OCI-LY1 (cell line): ENCODE measurements at regions not wholly inside any gene's neighbourhood (a gene's known extent, or its start where the extent isn't known, plus 50 kb on each side); places are given as distances from the start of the nearest gene placed in this dataset.
"Not testable (repeated sequence)": the region's sequence is repeated elsewhere in the genome, so short reads cannot be mapped to it uniquely, and the experiment has no call there.

Experiments
- H2AFZ ChIP-seq: fragments of 200-600 bp; sonication (generic), shearing (Covaris generic); 2 replicates; pipeline ENCODE4 v1.6.0; 2014; ENCODE audit warnings: antibody characterized with exemption, mild to moderate bottlenecking, low read length
- H3F3A ChIP-seq: fragments of 200-600 bp; sonication (generic), shearing (Covaris generic); 2 replicates; pipeline ENCODE4 v1.6.0; 2014; ENCODE audit warnings: mild to moderate bottlenecking, antibody characterized with exemption, low read length, moderate library complexity; ENCODE audit not compliant: insufficient read depth
- H3K27ac ChIP-seq: fragments of 200-600 bp; sonication (generic); 2 replicates; pipeline ENCODE4 v1.5.1; 2014; ENCODE audit warnings: low read length, mixed run types, mild to moderate bottlenecking, low read depth; ENCODE audit not compliant: poor library complexity, severe bottlenecking
- H3K27me3 ChIP-seq: fragments of 200-600 bp; sonication (generic); 2 replicates; pipeline ENCODE4 v1.6.0; 2014; ENCODE audit warnings: antibody characterized with exemption, mild to moderate bottlenecking, low read length, moderate library complexity; ENCODE audit not compliant: insufficient read depth
- H3K36me3 ChIP-seq: fragments of 200-600 bp; sonication (generic); 2 replicates; pipeline ENCODE4 v1.6.1; 2014; ENCODE audit warnings: mild to moderate bottlenecking, antibody characterized with exemption, low read length, moderate library complexity, mixed read lengths; ENCODE audit not compliant: insufficient read depth
- H3K4me1 ChIP-seq: fragments of 200-600 bp; sonication (generic); 2 replicates; pipeline ENCODE4 v1.5.1; 2014; ENCODE audit warnings: mild to moderate bottlenecking, low read length, moderate library complexity; ENCODE audit not compliant: insufficient read depth, severe bottlenecking
- H3K4me2 ChIP-seq: fragments of 200-600 bp; sonication (generic), shearing (Covaris generic); 2 replicates; pipeline ENCODE4 v1.6.1; 2014; ENCODE audit warnings: low read length
- H3K4me3 ChIP-seq: fragments of 200-600 bp; sonication (generic); 2 replicates; pipeline ENCODE4 v1.5.1; 2014; ENCODE audit warnings: low read length, low read depth, mild to moderate bottlenecking, mixed read lengths; ENCODE audit not compliant: poor library complexity, severe bottlenecking
- H3K79me2 ChIP-seq: fragments of 200-600 bp; shearing (Covaris generic); 2 replicates; pipeline ENCODE4 v1.6.1; 2016; ENCODE audit warnings: mixed run types, low read length, mixed read lengths; ENCODE audit not compliant: insufficient read depth
- H3K9ac ChIP-seq: fragments of 200-600 bp; sonication (generic), shearing (Covaris generic); 2 replicates; pipeline ENCODE4 v1.6.1; 2014; ENCODE audit warnings: mild to moderate bottlenecking, low read length, mixed read lengths
- H3K9me2 ChIP-seq: fragments of 200-600 bp; sonication (generic), shearing (Covaris generic); 2 replicates; pipeline ENCODE4 v1.6.1; 2014; ENCODE audit warnings: low read depth, mild to moderate bottlenecking, low read length, mixed read lengths
- H3K9me3 ChIP-seq: fragments of 200-600 bp; shearing (Covaris generic); 2 replicates; pipeline ENCODE4 v1.6.1; 2014; ENCODE audit warnings: low read length, mixed read lengths
- H4K20me1 ChIP-seq: fragments of 200-600 bp; sonication (generic), shearing (Covaris generic); 2 replicates; pipeline ENCODE4 v1.6.0; 2016; ENCODE audit warnings: mild to moderate bottlenecking, low read length; ENCODE audit not compliant: insufficient read depth

DNA sequence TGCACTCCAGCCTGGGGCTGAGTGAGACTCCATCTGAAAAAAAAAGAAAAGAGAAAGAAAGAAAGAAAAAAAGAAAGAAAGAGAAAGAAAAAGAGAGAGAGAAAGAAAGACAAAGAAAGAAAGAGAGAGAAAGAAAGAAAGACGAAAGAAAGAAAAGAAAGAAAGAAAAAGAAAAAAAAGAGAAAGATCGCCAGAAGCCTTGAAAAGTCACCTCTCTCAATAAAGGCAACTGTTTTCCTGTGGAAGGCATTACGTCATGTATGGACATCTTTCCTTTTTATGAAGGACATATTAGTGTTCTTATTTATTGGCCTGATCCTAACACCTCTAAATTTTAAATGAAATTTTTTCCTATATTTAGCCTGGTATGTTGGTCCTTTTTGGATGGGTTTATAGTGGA lies 310.9 kb upstream of the FRG1 start:
- not testable (repeated sequence) for H3K79me2 ChIP-seq, H3K9ac ChIP-seq, H3K4me1 ChIP-seq, H3K4me2 ChIP-seq, H3K36me3 ChIP-seq, H3K4me3 ChIP-seq, H3K27ac ChIP-seq, H3F3A ChIP-seq, H3K27me3 ChIP-seq, H3K9me2 ChIP-seq, H2AFZ ChIP-seq, H3K9me3 ChIP-seq, H4K20me1 ChIP-seq

DNA sequence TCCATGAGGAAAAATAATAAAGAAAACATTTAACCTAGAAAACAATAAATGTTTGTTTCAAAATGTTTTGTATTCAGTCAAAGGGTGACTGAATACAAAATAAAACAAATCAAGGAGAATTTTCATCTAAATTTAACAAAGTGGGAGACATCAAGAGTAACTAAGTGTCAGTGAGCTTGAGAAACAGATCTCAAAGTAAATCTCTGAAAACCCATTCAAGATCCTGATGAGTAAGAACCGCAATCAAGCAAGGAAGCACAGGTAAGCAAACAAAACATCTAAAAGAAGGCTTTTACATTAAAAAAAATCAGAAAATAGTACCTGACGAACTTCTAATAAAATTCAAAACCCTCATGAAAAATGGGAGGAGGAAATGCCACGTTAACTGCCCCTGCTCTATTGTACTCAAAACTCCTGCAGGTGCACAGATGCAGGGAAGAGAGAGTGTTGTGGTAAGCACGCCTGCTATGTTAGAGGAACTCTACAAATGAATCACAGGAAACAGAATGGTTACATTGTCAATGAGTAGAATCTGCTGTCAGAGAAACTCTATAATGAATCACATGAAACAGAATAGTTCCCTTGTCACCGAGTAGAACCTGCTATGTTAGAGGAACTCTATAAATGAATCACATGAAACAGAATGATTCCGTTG lies 309.6 kb upstream of the FRG1 start:
- not testable (repeated sequence) for H3K9me2 ChIP-seq, H3K4me3 ChIP-seq, H2AFZ ChIP-seq, H3K27me3 ChIP-seq, H3K27ac ChIP-seq, H3K4me2 ChIP-seq, H3F3A ChIP-seq, H3K9ac ChIP-seq, H3K9me3 ChIP-seq, H3K79me2 ChIP-seq, H3K36me3 ChIP-seq, H4K20me1 ChIP-seq, H3K4me1 ChIP-seq

DNA sequence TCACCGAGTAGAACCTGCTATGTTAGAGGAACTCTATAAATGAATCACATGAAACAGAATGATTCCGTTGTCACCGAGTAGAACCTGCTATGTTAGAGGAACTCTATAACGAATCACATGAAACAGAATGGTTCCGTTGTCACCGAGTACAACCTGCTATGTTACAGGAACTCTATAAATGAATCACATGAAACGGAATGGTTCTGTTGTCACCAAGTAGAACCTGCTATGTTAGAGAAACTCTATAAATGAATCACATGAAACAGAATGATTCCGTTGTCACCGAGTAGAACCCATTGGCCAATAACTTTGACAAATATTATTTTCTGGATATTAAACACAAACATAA lies 309.1 kb upstream of the FRG1 start:
- H3K79me2 ChIP-seq, H4K20me1 ChIP-seq, H3K4me3 ChIP-seq, H3K27ac ChIP-seq, H2AFZ ChIP-seq, H3F3A ChIP-seq, H3K9me2 ChIP-seq, H3K4me1 ChIP-seq, H3K9ac ChIP-seq, H3K4me2 ChIP-seq, H3K9me3 ChIP-seq, H3K27me3 ChIP-seq, H3K36me3 ChIP-seq: not testable (repeated sequence)

DNA sequence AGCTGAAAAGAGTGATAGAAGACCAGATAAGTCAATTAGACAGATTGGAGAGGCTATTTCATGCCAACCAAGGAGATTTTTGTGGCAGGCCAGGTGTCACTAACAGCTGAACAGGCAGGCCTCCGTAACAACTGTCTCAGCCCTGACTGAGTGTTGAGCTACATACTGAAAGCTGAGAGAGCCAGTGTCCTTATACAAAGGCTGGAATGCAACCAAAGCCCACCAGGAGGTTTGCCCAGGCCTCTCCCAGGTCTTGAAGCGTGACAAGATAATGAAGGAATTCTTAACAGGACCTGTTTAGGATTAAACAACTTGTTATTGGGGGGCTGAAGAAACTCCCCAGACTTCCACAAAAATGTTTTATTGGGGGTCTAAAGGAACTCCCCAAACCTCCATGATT lies 290.2 kb upstream of the FRG1 start:
- not testable (repeated sequence) for H3K9me3 ChIP-seq, H3K27me3 ChIP-seq, H3K9ac ChIP-seq, H2AFZ ChIP-seq, H3K79me2 ChIP-seq, H3K4me3 ChIP-seq, H3K9me2 ChIP-seq, H3K36me3 ChIP-seq, H3K4me2 ChIP-seq, H3F3A ChIP-seq, H3K27ac ChIP-seq, H3K4me1 ChIP-seq, H4K20me1 ChIP-seq

DNA sequence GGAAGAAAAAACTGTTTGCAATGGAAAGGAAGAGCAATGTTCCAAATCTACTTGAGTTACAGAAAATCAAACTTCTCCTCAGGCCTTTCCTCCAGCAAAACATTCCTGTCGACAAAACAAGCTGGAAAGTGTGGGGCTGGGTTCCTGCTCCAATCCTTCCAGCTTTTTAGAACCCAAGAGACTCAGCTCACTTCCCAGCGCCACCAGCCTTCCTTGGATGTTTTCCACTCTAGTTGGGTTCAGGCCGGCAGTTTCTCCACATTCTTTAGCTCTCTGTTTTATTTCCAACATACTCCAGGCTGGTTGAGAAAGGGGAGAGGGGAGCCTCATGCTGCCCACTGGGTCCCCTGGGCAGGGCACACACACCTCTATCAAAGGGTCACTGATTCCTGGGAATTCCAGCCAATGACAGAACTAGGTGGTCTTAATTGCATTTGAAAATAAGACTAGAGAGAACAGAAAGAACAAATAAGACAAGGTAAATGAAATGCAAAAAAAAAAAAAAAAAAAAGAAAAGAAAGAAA lies 287.5 kb upstream of the FRG1 start:
- not testable (repeated sequence) for H3K79me2 ChIP-seq, H3K9me3 ChIP-seq, H3K4me3 ChIP-seq, H3K27me3 ChIP-seq, H2AFZ ChIP-seq, H3K4me1 ChIP-seq, H3K4me2 ChIP-seq, H3K36me3 ChIP-seq, H3K27ac ChIP-seq, H3F3A ChIP-seq, H3K9ac ChIP-seq, H4K20me1 ChIP-seq, H3K9me2 ChIP-seq

DNA sequence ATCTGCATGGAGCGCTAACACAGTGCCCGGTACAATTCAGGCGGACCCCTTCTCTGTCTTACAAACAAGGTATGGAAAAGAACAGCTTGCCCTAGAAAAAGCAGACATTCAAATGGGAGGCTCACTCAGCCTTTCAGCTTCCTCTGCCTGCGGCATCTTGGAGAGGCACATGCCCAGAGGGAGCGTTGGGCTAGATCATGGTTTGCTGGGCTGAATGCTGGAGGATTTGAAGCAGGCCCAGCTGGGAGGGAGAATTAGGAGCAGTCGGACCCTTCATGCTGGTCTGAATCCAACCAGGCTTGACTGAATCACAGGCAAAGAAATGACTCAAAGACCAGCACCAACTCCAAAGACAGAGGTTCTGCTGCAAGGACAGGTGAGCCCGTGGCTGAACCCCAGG lies 286.7 kb upstream of the FRG1 start:
- not testable (repeated sequence) for H3K79me2 ChIP-seq, H3F3A ChIP-seq, H2AFZ ChIP-seq, H3K4me2 ChIP-seq, H3K4me3 ChIP-seq, H3K9ac ChIP-seq, H3K36me3 ChIP-seq, H3K4me1 ChIP-seq, H3K27ac ChIP-seq, H3K9me3 ChIP-seq, H4K20me1 ChIP-seq, H3K9me2 ChIP-seq, H3K27me3 ChIP-seq

DNA sequence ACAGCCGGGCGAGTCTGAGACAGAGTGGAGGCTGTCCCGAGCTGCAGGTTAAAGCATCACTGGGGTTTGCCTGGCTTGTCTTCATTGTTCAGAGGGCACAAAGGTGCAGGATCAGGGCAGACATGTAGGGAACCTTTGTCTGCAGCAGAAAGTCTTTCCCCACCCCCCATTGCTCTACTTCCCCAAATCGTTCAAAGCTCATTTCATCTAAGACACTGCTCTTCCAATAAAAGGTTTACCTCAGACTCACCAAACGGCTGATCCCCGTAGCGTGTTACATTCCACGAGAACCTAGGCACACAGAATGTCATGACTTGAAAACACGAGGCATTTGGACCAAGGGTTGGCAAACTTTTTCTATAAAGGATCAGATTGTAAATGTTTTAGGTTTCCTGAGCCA lies 286.3 kb upstream of the FRG1 start:
- H3K36me3 ChIP-seq, H4K20me1 ChIP-seq, H3K9ac ChIP-seq, H3K27ac ChIP-seq, H3K9me3 ChIP-seq, H3K4me2 ChIP-seq, H2AFZ ChIP-seq, H3K4me3 ChIP-seq, H3K79me2 ChIP-seq, H3F3A ChIP-seq, H3K27me3 ChIP-seq, H3K9me2 ChIP-seq, H3K4me1 ChIP-seq: not testable (repeated sequence)

DNA sequence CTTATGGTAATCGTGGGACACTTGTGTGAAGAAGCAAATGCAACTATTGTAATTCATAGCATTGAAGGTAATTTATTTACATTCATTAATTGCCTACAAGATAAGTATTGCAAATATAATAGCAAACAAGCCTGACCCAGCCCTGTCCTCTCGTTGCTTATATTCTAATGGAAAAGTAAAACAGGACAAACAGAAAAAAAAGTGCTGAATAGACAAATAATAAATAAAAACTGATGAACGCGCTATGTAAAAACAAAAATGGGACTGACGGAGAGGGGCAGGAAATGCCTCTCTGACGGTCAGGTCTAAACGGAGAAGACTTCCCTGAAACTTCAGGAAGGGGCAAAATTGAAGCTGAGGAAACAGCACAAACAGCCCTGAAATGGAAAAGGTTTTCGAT lies 284.9 kb upstream of the FRG1 start:
- not testable (repeated sequence) for H3K36me3 ChIP-seq, H4K20me1 ChIP-seq, H3K27me3 ChIP-seq, H2AFZ ChIP-seq, H3K9me2 ChIP-seq, H3K4me3 ChIP-seq, H3K27ac ChIP-seq, H3K9ac ChIP-seq, H3K79me2 ChIP-seq, H3K9me3 ChIP-seq, H3K4me1 ChIP-seq, H3F3A ChIP-seq, H3K4me2 ChIP-seq
